Stimulated activated CD8-positive, alpha-beta memory T cell treated with anti-CD3 and anti-CD28 coated beads, Interleukin-7, amount 100 ng/mL, for 48 hours (primary cell): ENCODE measurements at regions not wholly inside any gene's neighbourhood (a gene's known extent, or its start where the extent isn't known, plus 50 kb on each side); places are given as distances from the start of the nearest gene placed in this dataset.

Source experiments
- DNase-seq, 2 donors: peaks; one replicate each; pipeline ENCODE4 v3.0.0-alpha.2; 2020; ENCODE audit warnings: low read depth in 1 of 2; ENCODE audit errors: extremely low read depth in 1 of 2

DNA sequence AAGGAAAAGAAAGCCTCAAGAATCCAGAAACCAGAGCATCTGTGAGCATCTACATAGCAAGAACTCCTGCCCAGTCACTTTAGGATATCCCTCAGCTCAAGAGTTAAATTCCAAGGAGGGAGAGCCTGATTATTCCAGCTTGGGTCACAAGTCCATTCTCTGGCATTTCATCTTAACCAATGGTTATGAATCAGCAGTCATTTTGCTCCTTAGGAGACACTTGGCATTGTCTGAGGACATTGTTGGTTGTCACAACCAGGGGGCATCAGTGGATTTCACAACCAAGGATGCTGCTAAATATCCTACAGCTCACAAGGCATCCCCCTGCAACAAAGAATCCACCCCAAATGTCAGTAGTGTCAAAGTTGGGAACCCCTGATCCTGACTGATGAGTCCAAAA, 51.0 kb upstream of the LMCD1 start:
- no peak for DNase-seq

- DNase-seq, result no peak
These were observed 49.9 kb upstream of the LMCD1 start for GRCh38 chr3:8451696-8452095.
